PFSK-1 (cell line): ENCODE measurements at regions not wholly inside any gene's neighbourhood (a gene's known extent, or its start where the extent isn't known, plus 50 kb on each side); places are given as distances from the start of the nearest gene placed in this dataset.

Experiments used
- FOXP2 ChIP-seq: optimal IDR thresholded peaks from 2 replicates; pipeline ENCODE3; 2011; ENCODE audit warnings: borderline replicate concordance, control low read depth, inconsistent platforms; ENCODE audit not compliant: insufficient read depth; ENCODE audit errors: extremely low read length, extremely low read depth
- POLR2AphosphoS5 ChIP-seq: IDR thresholded peaks from 2 replicates; pipeline ENCODE4 v1.6.1; 2012; ENCODE audit warnings: low read depth, mild to moderate bottlenecking, control low read depth, low read length, moderate library complexity
- REST ChIP-seq, 2 experiments: IDR thresholded peaks; 2 replicates each; pipeline versions ENCODE4 v1.6.1 to v1.8.0; 2011 to 2012; ENCODE audit warnings: low read depth in 2 of 2, low read length in 2 of 2, control low read depth in 1 of 2, inconsistent platforms in 1 of 2, mild to moderate bottlenecking in 1 of 2, moderate library complexity in 1 of 2; ENCODE audit not compliant: insufficient read depth in 1 of 2
- SIN3A ChIP-seq: IDR thresholded peaks from 2 replicates; pipeline ENCODE4 v1.6.1; 2012; ENCODE audit warnings: mild to moderate bottlenecking, low read length, moderate library complexity, borderline replicate concordance; ENCODE audit not compliant: insufficient read depth
- TAF1 ChIP-seq: IDR thresholded peaks from 2 replicates; pipeline ENCODE4 v1.6.1; 2012; ENCODE audit warnings: low read length, control low read depth, borderline replicate concordance; ENCODE audit not compliant: insufficient read depth

GRCh38 chr7:156580036-156580435, 60.5 kb upstream of the RNF32 start:
- TF ChIP-seq SIN3A (no peak), POLR2AphosphoS5 (no peak), TAF1 (no peak), REST (IDR thresholded peaks at IDR 0.05; ENCODE audit: insufficient read depth in 1 of 2, low read depth in 2 of 2, low read length in 2 of 2) (no peak), FOXP2 (no peak)

- TF ChIP-seq TAF1, result no peak
- no peak for TF ChIP-seq FOXP2
- TF ChIP-seq SIN3A, result no peak
- no peak for TF ChIP-seq POLR2AphosphoS5
- no peak for TF ChIP-seq REST (IDR thresholded peaks at IDR 0.05; ENCODE audit: insufficient read depth in 1 of 2, low read depth in 2 of 2, low read length in 2 of 2)
Measured at GRCh38 chr7:156579566-156579965, 61.0 kb upstream of the RNF32 start.

- no peak for TF ChIP-seq FOXP2
- TF ChIP-seq SIN3A, result no peak
- no peak for TF ChIP-seq REST (IDR thresholded peaks at IDR 0.05; ENCODE audit: insufficient read depth in 1 of 2, low read depth in 2 of 2, low read length in 2 of 2)
- no peak for TF ChIP-seq TAF1
- TF ChIP-seq POLR2AphosphoS5, result no peak
Measured at GRCh38 chr7:156578978-156579430, 61.6 kb upstream of the RNF32 start.

- TF ChIP-seq POLR2AphosphoS5, result no peak
- no peak for TF ChIP-seq FOXP2
- TF ChIP-seq REST (IDR thresholded peaks at IDR 0.05; ENCODE audit: insufficient read depth in 1 of 2, low read depth in 2 of 2, low read length in 2 of 2), result no peak
- TF ChIP-seq TAF1, result no peak
- TF ChIP-seq SIN3A, result no peak
Measured at GRCh38 chr7:156578578-156578940, 62.0 kb upstream of the RNF32 start.
